ENCODE measurements at regions not wholly inside any gene's neighbourhood (a gene's known extent, or its start where the extent isn't known, plus 50 kb on each side); places are given as distances from the start of the nearest gene placed in this dataset.

DNA sequence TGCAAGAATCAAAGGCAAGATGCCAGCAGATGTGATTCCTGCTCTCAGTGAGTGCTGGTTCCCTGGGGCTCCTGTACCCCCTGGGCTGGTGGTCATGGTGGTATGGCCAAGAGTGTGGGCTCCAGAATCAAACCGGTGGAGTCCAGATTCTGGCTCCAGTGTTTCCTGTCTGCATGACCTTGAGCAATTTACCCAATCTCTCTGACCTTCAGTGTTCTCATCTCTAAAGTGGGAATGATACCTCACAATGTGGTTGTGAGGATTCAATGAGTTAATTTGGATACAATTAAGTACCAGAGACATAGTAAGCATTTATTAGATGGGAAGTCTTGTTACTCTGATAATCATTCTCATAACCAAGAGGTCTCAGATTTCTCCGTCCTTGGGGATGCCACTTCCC lies 218.4 kb upstream of the JARID2 start:
- TF ChIP-seq, protein P1, sequence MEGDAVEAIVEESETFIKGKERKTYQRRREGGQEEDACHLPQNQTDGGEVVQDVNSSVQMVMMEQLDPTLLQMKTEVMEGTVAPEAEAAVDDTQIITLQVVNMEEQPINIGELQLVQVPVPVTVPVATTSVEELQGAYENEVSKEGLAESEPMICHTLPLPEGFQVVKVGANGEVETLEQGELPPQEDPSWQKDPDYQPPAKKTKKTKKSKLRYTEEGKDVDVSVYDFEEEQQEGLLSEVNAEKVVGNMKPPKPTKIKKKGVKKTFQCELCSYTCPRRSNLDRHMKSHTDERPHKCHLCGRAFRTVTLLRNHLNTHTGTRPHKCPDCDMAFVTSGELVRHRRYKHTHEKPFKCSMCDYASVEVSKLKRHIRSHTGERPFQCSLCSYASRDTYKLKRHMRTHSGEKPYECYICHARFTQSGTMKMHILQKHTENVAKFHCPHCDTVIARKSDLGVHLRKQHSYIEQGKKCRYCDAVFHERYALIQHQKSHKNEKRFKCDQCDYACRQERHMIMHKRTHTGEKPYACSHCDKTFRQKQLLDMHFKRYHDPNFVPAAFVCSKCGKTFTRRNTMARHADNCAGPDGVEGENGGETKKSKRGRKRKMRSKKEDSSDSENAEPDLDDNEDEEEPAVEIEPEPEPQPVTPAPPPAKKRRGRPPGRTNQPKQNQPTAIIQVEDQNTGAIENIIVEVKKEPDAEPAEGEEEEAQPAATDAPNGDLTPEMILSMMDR (IDR thresholded peaks at IDR 0.05; ENCODE audit: control insufficient read depth, insufficient read depth, low read depth, low read length, missing control alignments) = no peak
- no peak overlapping the region for H3K4me3 ChIP-seq (ENCODE audit: control insufficient read depth, low read depth, low read length)
- DNase-seq (ENCODE audit: low read depth) = no peak

DNA sequence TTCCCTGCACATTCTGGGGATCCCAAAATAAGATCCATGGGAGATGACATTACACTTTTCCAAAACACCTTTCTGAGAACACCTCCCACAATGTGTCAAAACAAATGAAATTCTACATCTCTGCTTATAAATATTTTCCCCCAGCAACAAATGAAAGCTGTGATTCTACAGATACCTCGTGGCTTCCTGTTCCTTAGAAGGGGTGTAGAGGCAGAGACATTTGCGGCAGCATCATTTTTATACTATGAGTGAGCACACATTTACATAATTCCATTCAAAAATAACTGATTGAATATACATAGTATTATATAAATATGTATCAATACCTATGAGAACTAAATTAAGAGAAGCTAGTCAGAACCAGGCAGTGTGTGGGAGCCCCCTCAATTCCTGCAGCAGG lies 213.9 kb upstream of the JARID2 start:
- DNase-seq (ENCODE audit: low read depth) = no peak
- no peak overlapping the region for H3K4me3 ChIP-seq (ENCODE audit: control insufficient read depth, low read depth, low read length)

DNA sequence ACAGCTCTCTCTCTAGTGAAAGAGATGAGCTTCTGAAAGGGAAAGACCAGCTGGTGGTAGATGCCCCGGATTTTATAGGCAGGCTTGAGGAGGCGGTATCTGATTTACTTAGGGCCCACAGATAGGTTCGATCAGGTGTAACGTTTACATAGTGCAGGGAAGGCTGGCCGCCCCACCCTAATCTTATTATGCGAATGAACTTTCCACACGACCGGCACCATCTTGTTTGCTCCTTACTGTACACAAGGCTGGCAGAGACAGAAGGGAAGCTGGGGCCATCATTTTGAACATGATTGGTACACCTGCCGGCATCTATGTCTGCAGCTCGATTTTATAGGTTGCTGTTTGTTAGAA lies 212.0 kb upstream of the JARID2 start:
- no peak for DNase-seq (ENCODE audit: low read depth)
- no peak overlapping the region for H3K4me3 ChIP-seq (ENCODE audit: control insufficient read depth, low read depth, low read length)
- TF ChIP-seq, protein P1 (IDR thresholded peaks at IDR 0.05; ENCODE audit: control insufficient read depth, insufficient read depth, low read depth, low read length, missing control alignments) = no peak

More for the DNA sequence above, 213.9 kb upstream of the JARID2 start:
- TF ChIP-seq, protein P1 (IDR thresholded peaks at IDR 0.05; ENCODE audit: control insufficient read depth, insufficient read depth, low read depth, low read length, missing control alignments) = no peak

DNA sequence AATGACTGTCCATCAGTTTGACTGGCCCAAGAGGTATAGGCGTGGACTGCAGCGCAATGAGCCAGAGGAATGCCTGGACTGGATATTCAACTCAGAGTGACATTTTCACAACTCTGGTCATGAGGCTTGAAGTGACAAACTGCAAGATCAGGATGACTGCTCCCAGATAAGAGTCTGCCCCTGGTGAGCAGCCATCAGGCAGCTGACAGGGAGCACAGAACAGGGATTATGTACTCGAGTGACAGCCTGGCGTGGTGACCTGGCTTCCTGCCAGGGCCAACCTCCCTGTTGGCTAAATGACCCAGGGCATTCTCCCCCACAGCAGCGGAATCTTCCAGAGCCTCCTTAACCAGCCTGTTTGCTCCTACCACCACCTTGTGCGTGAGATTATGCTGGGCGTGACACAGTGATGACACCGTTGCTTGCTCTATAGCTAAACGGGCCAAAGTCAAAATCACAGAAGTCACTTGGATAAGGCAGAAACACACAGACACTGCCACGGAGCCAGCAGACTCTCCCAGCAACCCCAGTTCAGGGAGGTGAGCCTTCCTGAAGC lies 209.1 kb upstream of the JARID2 start:
- DNase-seq (ENCODE audit: low read depth) = no peak
- H3K4me3 ChIP-seq (ENCODE audit: control insufficient read depth, low read depth, low read length) = no peak overlapping the region
- TF ChIP-seq, protein P1 (IDR thresholded peaks at IDR 0.05; ENCODE audit: control insufficient read depth, insufficient read depth, low read depth, low read length, missing control alignments) = no peak

DNA sequence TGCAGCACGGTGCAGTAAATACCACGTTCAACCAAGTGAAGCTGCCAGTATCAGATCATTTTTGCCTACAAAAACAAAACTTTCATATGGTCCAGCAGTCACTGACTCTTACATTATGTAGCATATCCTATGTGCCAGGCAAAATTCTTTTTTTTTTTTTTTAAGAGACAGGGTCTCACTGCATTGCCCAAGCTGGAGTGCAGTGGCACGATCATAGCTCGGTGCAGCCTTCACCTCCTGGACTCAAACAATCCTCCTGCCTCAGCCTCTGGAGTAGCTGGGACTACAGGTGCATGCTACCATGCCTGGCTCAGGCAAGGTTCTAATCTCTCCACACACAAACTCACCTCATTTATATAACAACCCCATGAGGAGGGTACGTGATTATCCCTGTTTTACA lies 208.6 kb upstream of the JARID2 start:
- TF ChIP-seq, protein P1 (IDR thresholded peaks at IDR 0.05; ENCODE audit: control insufficient read depth, insufficient read depth, low read depth, low read length, missing control alignments) = no peak
- no peak overlapping the region for H3K4me3 ChIP-seq (ENCODE audit: control insufficient read depth, low read depth, low read length)
- DNase-seq (ENCODE audit: low read depth) = no peak

DNA sequence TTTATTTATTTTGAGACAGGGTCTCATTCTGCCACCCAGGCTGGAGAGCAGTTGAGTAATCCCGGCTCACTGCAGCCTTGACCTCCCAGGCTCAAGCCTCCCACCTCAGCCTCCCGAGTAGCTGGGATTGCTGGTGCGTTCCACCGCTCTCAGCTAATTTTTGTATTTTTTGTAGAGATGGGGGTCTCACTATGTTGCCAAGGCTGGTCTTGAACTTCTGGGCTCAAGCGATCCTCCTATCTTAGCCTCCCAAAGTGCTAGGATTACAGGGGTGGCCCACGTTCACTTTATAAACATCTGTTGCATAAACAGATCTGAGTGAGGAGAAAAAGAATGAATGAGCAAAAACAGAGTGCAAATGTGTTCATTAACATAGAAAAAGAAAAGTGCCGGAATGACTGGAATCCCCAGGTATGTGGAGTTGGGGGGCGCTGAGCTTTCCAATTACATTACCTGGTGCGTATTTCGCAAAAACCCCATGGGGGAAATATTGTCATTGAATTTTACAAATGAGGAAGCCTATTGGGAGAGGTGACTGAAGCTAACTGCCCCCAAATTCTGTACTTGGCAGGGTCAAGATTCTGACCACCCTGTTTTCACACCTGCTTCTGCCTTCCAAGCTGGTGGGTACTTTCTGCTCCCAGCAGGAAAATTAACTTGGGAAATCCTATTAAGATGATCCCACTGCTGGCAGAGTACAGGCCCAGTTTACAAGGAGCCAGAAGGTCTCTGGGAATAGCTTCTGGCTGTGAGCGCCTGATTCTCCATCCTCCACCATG lies 207.7 kb upstream of the JARID2 start:
- TF ChIP-seq, protein P1 (IDR thresholded peaks at IDR 0.05; ENCODE audit: control insufficient read depth, insufficient read depth, low read depth, low read length, missing control alignments) = no peak
- no peak for DNase-seq (ENCODE audit: low read depth)

More for the DNA sequence above, 207.7 kb upstream of the JARID2 start:
- H3K4me3 ChIP-seq (ENCODE audit: control insufficient read depth, low read depth, low read length) = no peak overlapping the region
